Lung (tissue), 11 donors: ENCODE measurements at regions not wholly inside any gene's neighbourhood (a gene's known extent, or its start where the extent isn't known, plus 50 kb on each side); places are given as distances from the start of the nearest gene placed in this dataset.

Experiments
- ATAC-seq: fragments of 200-7000 bp; cut with Tn5 transposase; one replicate; pipeline ENCODE4 v1.9.1; 2020; ENCODE audit warnings: moderate number of reproducible peaks; ENCODE audit not compliant: insufficient read depth, low FRiP score
- DNase-seq, 3 donors: peaks; one replicate each; pipeline ENCODE4 v3.0.0-alpha.2; 2013 to 2017
- H3K27ac ChIP-seq, 2 donors: one replicate each; pipeline ENCODE4 v1.5.1; 2013; ENCODE audit warnings: mild to moderate bottlenecking in 2 of 2, moderate library complexity in 2 of 2, control low read depth in 1 of 2, inconsistent platforms in 1 of 2, low read depth in 1 of 2, low read length in 1 of 2
- H3K27me3 ChIP-seq, 3 donors: one replicate each; pipeline ENCODE4 v1.5.1; 2013; ENCODE audit warnings: low read length in 2 of 3; ENCODE audit not compliant: control insufficient read depth in 3 of 3, insufficient read depth in 3 of 3
- H3K36me3 ChIP-seq, 4 donors: one replicate each; pipeline ENCODE4 v1.5.1; 2013; ENCODE audit warnings: low read length in 4 of 4, mild to moderate bottlenecking in 1 of 4, moderate library complexity in 1 of 4; ENCODE audit not compliant: control insufficient read depth in 4 of 4, insufficient read depth in 4 of 4
- H3K4me1 ChIP-seq, 5 donors: one replicate each; pipeline ENCODE4 v1.5.1; 2013; ENCODE audit warnings: low read length in 5 of 5, mild to moderate bottlenecking in 2 of 5, moderate library complexity in 1 of 5; ENCODE audit not compliant: control insufficient read depth in 5 of 5, insufficient read depth in 5 of 5
- H3K4me3 ChIP-seq: one replicate; pipeline ENCODE4 v1.5.1; 2013; ENCODE audit warnings: mild to moderate bottlenecking, control low read depth, moderate library complexity
- H3K9ac ChIP-seq, 2 donors: one replicate each; pipeline ENCODE4 v1.5.1; 2013; ENCODE audit warnings: low read length in 2 of 2, control low read depth in 1 of 2; ENCODE audit not compliant: insufficient read depth in 1 of 2
- H3K9me3 ChIP-seq, 4 donors: one replicate each; pipeline ENCODE4 v1.5.1; 2013; ENCODE audit warnings: low read length in 3 of 4, mild to moderate bottlenecking in 1 of 4, moderate library complexity in 1 of 4; ENCODE audit not compliant: control insufficient read depth in 4 of 4, insufficient read depth in 3 of 4
- CTCF ChIP-seq: IDR thresholded peaks from 2 replicates; pipeline ENCODE4 v1.5.1; 2012; ENCODE audit warnings: mild to moderate bottlenecking; ENCODE audit errors: control extremely low read depth, extremely low read depth
- WGBS, 2 donors: extraction: QIAGEN DNeasy Blood & Tissue Kit; methylation state at CpG; one replicate each; pipeline ENCODE4 v1.1.7; 2013; 5-methylcytosine and 5-hydroxymethylcytosine counted together
- donor health status: control.
- donor health status: control.
- donor health status: Bipolar disorder and iron deficiency.
- donor health status: healthy.
- donor health status: DM: yes; HTN: yes; CAD: no.

- Histone ChIP-seq H3K9me3 (no peaks in the 10 kb centered on the region), H3K27ac (no peak overlapping the region), H3K27me3 (peaks cover 0 to 8% (median 3%) of the 10 kb centered on the region in 3 donors), H3K4me3 (no peak overlapping the region), H3K4me1 (no peaks in the 10 kb centered on the region), H3K9ac (no peak overlapping the region), H3K36me3 (no peaks in the 10 kb centered on the region)
- no peak for TF ChIP-seq CTCF
- DNase-seq (no peak), ATAC-seq (no peak)
- WGBS, 2 donors = 75 to 82% methylated on average over 8 of the region's 8 CpGs
Measured at GRCh38 chr1:5734996-5735395, 257.2 kb downstream of the NPHP4 start.

DNA sequence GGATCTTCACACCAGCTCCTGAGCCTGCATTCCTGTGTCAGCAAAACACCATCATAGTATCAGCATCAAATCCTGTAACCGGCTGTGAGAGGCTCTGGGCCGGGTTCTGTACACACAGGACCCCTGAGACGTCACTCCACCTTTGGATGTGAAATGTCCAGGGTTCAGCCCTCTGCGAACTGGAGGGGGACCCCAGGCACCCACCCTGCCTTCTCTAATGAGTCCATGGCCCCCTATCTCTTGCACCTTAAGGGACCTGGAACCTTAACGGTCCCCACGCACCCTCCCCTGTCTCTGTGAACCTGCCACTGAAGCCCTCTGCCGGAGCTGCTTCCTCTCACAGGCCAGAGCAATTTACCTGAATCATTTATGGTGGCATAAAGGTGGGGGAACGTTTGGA is 257.8 kb downstream of the NPHP4 start:
- H3K9me3 ChIP-seq = no peaks in the 10 kb centered on the region
- 74 to 84% methylated on average over 8 of the region's 8 CpGs for WGBS, 2 donors
- DNase-seq (no peak), ATAC-seq (no peak)
- H3K9ac ChIP-seq = no peak overlapping the region
- no peaks in the 10 kb centered on the region for H3K36me3 ChIP-seq
- peaks cover 0 to 5% (median 3%) of the 10 kb centered on the region in 3 donors for H3K27me3 ChIP-seq
- no peak overlapping the region for H3K27ac ChIP-seq
- H3K4me1 ChIP-seq = no peaks in the 10 kb centered on the region
- TF ChIP-seq CTCF = no peak
- H3K4me3 ChIP-seq = no peak overlapping the region

DNA sequence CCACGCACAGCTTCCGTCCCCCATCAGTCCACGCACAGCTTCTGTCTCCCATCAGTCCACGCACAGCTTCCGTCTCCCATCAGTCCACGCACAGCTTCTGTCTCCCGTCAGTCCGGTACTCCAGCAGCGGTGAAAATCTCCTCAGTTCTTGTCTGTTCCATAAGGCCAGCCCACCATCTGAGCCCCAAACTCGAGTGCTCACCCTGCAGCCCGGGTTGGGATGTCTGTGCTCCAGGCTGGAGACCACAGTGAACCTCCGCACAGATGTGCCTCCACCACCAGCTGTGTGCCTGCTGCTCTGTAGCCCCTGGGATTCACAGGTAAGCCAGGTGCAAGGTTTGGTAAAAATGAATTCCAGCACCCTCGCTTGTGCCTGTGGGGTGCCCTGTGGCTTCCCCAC is 258.6 kb downstream of the NPHP4 start:
- no peak for TF ChIP-seq CTCF
- Histone ChIP-seq H3K4me1 (no peaks in the 10 kb centered on the region), H3K4me3 (no peak overlapping the region), H3K27me3 (peaks cover 0 to 5% (median 3%) of the 10 kb centered on the region in 3 donors), H3K9me3 (no peaks in the 10 kb centered on the region), H3K27ac (no peak overlapping the region), H3K36me3 (no peaks in the 10 kb centered on the region), H3K9ac (no peak overlapping the region)
- no peak for ATAC-seq
- DNase-seq = no peak
- 72 to 80% methylated on average over 11 to 13 of the region's 13 CpGs for whole genome bisulfite sequencing, 2 donors

- ATAC-seq (no peak), DNase-seq (no peak)
- TF ChIP-seq CTCF = no peak
- peaks cover 0 to 5% (median 0%) of the 10 kb centered on the region in 5 donors for H3K4me1 ChIP-seq
- WGBS, 2 donors = 86 to 91% methylated on average over 5 of the region's 5 CpGs
- no peaks in the 10 kb centered on the region for H3K9me3 ChIP-seq
- H3K9ac ChIP-seq = no peak overlapping the region
- H3K36me3 ChIP-seq = no peaks in the 10 kb centered on the region
- peaks cover 0 to 3% (median 2%) of the 10 kb centered on the region in 3 donors for H3K27me3 ChIP-seq
- H3K27ac ChIP-seq = no peak overlapping the region
- no peak overlapping the region for H3K4me3 ChIP-seq
Measured at GRCh38 chr1:5731110-5731423, 261.2 kb downstream of the NPHP4 start.
